ENCODE measurements at regions not wholly inside any gene's neighbourhood (a gene's known extent, or its start where the extent isn't known, plus 50 kb on each side); places are given as distances from the start of the nearest gene placed in this dataset.
A peak's percentile ranks its signal among the peaks of the same experiment; 100 is the strongest.

DNA sequence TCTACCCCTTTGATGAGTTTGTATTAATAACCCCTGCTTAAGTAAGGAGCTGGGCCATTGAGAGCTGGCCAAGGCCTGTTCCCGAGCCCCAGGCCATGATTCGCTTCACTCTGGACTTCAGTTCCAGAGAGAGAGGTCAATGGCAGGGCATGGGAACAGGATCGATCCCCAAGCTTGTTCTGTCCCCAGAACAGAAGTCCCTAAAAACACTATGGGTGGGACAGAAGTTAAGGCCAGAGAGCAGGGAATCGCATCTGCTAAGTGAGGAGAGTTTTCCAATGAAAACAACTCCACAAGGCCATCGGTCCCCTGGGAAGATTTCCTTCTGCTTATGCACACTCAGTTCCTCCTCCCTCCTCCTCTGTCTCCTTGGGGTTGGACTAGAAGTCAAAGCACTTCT lies 159.6 kb downstream of the LSM5 start:
- Histone ChIP-seq H3K9me3 (peaks cover 6% of the 10 kb centered on the region), H3K4me3 (no peak overlapping the region), H3K4me1 (peaks cover 6% of the 10 kb centered on the region), H3K36me3 (no peaks in the 10 kb centered on the region), H3K27me3 (no peaks in the 10 kb centered on the region), H3K27ac (no peak overlapping the region)
- WGBS: 90% methylated on average over 5 of the region's 5 CpGs
- no peak for TF ChIP-seq EP300 (IDR thresholded peaks at IDR 0.05)
- DNase-seq (ENCODE audit: low spot score in 2 of 2): no peak

DNA sequence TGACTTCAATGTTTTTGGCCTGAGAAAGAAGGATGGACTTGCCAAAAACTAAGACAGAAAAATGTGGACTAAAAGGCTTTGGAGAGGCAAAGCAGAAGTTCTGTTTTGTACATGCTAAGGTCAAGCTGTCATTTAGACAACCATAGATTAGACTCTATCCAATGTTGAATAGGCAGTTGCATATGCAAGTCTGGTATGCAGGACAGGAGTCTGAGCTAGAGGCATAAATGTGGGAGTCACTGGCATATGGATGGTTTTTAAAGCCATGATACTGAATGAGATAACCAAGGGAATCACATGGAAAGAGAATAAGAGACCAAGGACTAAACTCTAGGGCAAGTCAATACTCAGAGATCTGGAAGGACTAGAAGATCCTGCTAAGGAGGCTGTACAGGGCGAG lies 164.1 kb downstream of the LSM5 start:
- 52% methylated on average over 1 of the region's 1 CpG for WGBS
- TF ChIP-seq POLR2A (IDR thresholded peaks at IDR 0.05) (no peak), EP300 (IDR thresholded peaks at IDR 0.05) (no peak), POLR2AphosphoS5 (IDR thresholded peaks at IDR 0.05) (no peak)
- TF ChIP-seq, protein P1, sequence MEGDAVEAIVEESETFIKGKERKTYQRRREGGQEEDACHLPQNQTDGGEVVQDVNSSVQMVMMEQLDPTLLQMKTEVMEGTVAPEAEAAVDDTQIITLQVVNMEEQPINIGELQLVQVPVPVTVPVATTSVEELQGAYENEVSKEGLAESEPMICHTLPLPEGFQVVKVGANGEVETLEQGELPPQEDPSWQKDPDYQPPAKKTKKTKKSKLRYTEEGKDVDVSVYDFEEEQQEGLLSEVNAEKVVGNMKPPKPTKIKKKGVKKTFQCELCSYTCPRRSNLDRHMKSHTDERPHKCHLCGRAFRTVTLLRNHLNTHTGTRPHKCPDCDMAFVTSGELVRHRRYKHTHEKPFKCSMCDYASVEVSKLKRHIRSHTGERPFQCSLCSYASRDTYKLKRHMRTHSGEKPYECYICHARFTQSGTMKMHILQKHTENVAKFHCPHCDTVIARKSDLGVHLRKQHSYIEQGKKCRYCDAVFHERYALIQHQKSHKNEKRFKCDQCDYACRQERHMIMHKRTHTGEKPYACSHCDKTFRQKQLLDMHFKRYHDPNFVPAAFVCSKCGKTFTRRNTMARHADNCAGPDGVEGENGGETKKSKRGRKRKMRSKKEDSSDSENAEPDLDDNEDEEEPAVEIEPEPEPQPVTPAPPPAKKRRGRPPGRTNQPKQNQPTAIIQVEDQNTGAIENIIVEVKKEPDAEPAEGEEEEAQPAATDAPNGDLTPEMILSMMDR (IDR thresholded peaks at IDR 0.05): no peak
- DNase-seq (ENCODE audit: low spot score in 2 of 2): no peak
- Histone ChIP-seq H3K9me3 (no peaks in the 10 kb centered on the region), H3K4me3 (no peak overlapping the region), H3K36me3 (no peaks in the 10 kb centered on the region), H3K27ac (no peak overlapping the region), H3K27me3 (no peaks in the 10 kb centered on the region), H3K4me1 (no peaks in the 10 kb centered on the region)

DNA sequence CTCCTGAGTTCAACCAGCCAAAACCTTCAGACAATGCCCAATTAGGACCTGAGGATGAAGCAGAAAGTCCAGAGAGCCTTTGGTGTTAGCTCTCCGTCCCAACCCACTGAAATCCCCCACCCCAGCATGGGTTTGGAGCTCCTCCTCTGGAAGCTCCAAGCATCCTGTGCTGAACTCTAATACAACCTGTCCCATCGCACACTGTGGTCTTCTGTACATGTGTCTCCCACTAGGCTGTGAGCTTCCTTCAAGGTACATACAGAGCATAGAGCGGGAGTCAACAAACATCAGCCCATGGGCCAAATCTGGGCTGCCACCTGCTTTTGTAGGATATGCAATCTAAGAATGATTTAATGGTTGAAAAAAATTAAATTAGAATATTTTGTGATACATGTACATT lies 166.5 kb downstream of the LSM5 start:
- DNase-seq (ENCODE audit: low spot score in 2 of 2): no peak

DNA sequence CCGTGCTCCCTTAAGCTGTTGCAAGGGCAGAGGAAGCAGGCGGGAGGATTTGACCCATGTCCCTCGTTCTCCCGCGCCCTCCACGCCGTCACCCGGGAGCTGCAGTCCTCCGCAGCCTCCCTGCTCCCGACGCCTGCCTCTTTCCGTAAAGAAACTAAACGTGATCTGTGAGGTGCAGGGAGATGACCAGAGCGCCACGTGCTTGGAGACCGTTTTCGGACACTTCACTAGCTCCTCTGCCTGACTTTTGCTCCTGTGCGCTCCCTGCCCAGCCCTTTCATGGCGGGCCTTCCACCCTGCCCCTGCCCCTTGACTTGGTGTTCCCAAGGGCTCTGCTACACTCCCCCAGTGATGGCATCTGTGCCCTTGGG lies 171.2 kb downstream of the LSM5 start:
- Histone ChIP-seq H3K27ac (no peak overlapping the region), H3K9me3 (no peaks in the 10 kb centered on the region), H3K27me3 (peaks cover 16% of the 10 kb centered on the region), H3K4me3 (peak overlapping the region; percentile 8), H3K36me3 (no peaks in the 10 kb centered on the region), H3K4me1 (no peaks in the 10 kb centered on the region)
- WGBS: 77% methylated on average over 19 of the region's 19 CpGs
- DNase-seq (ENCODE audit: low spot score in 2 of 2): no peak
- TF ChIP-seq EP300 (IDR thresholded peaks at IDR 0.05): no peak

More for the DNA sequence above, 166.5 kb downstream of the LSM5 start:
- no peak overlapping the region for H3K4me3 ChIP-seq
- H3K4me1 ChIP-seq: no peaks in the 10 kb centered on the region
- WGBS: 91% methylated on average over 3 of the region's 3 CpGs
- no peaks in the 10 kb centered on the region for H3K9me3 ChIP-seq
- no peak overlapping the region for H3K27ac ChIP-seq
- H3K36me3 ChIP-seq: no peaks in the 10 kb centered on the region
- TF ChIP-seq, protein P1 (IDR thresholded peaks at IDR 0.05): no peak
- TF ChIP-seq POLR2AphosphoS5 (IDR thresholded peaks at IDR 0.05) (no peak), POLR2A (IDR thresholded peaks at IDR 0.05) (no peak), EP300 (IDR thresholded peaks at IDR 0.05) (no peak)
- peaks cover 10% of the 10 kb centered on the region for H3K27me3 ChIP-seq

DNA sequence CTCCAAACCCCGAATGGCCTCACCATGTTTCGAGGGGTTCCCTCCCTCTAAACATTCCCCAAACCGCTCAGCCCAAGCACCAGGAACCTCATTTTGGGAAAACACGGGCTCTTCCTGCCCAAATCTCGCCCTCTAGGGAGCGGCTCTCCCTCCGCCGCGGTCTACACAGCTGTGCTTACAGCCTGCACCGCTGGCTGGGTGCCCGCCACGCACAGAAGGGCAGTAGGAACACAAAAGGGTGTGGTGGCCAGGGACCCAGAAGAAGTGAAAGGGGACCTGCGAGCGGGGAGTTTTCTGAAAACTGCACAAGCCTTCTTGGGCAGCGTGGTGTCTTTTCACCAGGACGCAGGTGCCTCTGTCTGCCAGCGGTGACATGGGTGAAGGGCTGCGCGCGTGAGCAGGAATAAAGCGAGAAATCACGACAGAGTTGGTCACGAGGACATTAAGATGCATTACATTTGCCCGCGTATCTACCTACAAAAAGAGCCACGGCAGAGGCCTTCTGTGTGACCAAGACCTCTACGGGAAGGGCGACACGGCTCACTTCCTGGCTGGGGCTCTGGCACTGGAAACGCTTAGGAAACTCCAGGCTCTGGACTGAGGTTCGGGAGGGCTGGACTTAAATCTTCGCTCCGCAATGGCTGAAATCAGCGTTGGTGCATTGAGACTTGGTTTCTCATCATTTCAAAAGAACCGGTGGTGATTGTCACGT lies 171.7 kb downstream of the LSM5 start:
- DNase-seq (ENCODE audit: low spot score in 2 of 2): no peak
- no peaks in the 10 kb centered on the region for H3K9me3 ChIP-seq
- WGBS: 57% methylated on average over 36 of the region's 36 CpGs
- H3K36me3 ChIP-seq: no peaks in the 10 kb centered on the region
- peaks cover 16% of the 10 kb centered on the region for H3K27me3 ChIP-seq
- H3K4me1 ChIP-seq: no peaks in the 10 kb centered on the region
- no peak for TF ChIP-seq EP300 (IDR thresholded peaks at IDR 0.05)
- TF ChIP-seq, protein P1 (IDR thresholded peaks at IDR 0.05): no peak
- TF ChIP-seq POLR2A (IDR thresholded peaks at IDR 0.05): no peak
- peak overlapping the region; percentile 8 for H3K4me3 ChIP-seq
- H3K27ac ChIP-seq: no peak overlapping the region

DNA sequence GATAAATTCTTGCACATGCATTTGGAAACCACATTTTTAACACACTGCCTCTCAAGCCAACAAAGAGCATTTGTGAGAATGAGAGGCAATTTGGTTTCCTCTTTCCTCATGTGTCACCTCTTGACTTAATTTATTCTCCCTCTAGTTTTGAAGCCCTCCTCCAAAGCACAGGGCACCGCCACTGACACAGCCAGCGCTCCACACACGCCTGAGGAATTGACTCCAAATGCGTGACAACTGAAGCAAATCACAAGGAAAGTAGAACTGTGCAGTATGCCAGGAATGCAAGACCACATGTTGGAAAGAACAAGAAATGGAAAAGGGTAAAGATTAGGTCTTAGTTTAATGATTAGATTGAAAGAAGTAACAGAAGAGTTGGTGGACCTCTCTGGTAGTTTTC lies 173.3 kb downstream of the LSM5 start:
- no peak overlapping the region for H3K27ac ChIP-seq
- H3K36me3 ChIP-seq: no peaks in the 10 kb centered on the region
- H3K4me1 ChIP-seq: no peaks in the 10 kb centered on the region
- H3K9me3 ChIP-seq: no peaks in the 10 kb centered on the region
- H3K27me3 ChIP-seq: peaks cover 16% of the 10 kb centered on the region
- H3K4me3 ChIP-seq: no peak overlapping the region
- WGBS: 50% methylated on average over 4 of the region's 4 CpGs
- no peak for DNase-seq (ENCODE audit: low spot score in 2 of 2)
- TF ChIP-seq, protein P1 (IDR thresholded peaks at IDR 0.05): no peak
- TF ChIP-seq POLR2AphosphoS5 (IDR thresholded peaks at IDR 0.05) (no peak), POLR2A (IDR thresholded peaks at IDR 0.05) (no peak), EP300 (IDR thresholded peaks at IDR 0.05) (no peak)

All from suprapubic skin (tissue), 4 donors.